DND-41 (cell line): ENCODE measurements at regions not wholly inside any gene's neighbourhood (a gene's known extent, or its start where the extent isn't known, plus 50 kb on each side); places are given as distances from the start of the nearest gene placed in this dataset.

ENCODE experiments used
- ATAC-seq: fragments of 200-7000 bp; cut with Tn5 transposase; 3 replicates; pipeline ENCODE4 v1.9.1; 2021; ENCODE audit warnings: low read depth; ENCODE audit not compliant: insufficient read depth
- DNase-seq: peaks from one replicate; pipeline ENCODE4 v3.0.0-alpha.2; 2020
- H2AFZ ChIP-seq: 2 replicates; pipeline ENCODE4 v1.6.0; 2012; ENCODE audit warnings: low read depth, low read length
- H3K27ac ChIP-seq: 2 replicates; pipeline ENCODE4 v1.5.1; 2012; ENCODE audit warnings: low read length, inconsistent platforms
- H3K27me3 ChIP-seq: fragments of 200-600 bp; sonication (generic); 2 replicates; pipeline ENCODE4 v1.6.0; 2012; ENCODE audit warnings: low read length, mild to moderate bottlenecking, inconsistent platforms; ENCODE audit not compliant: insufficient read depth, poor library complexity
- H3K36me3 ChIP-seq: 2 replicates; pipeline ENCODE4 v1.5.1; 2012; ENCODE audit warnings: low read length, inconsistent platforms; ENCODE audit not compliant: insufficient read depth
- H3K4me1 ChIP-seq: 2 replicates; pipeline ENCODE4 v1.5.1; 2012; ENCODE audit warnings: mild to moderate bottlenecking, low read length; ENCODE audit not compliant: insufficient read depth
- H3K4me2 ChIP-seq: 2 replicates; pipeline ENCODE4 v1.6.0; 2012; ENCODE audit warnings: mild to moderate bottlenecking, moderate library complexity, low read length, inconsistent platforms; ENCODE audit not compliant: insufficient read depth
- H3K4me3 ChIP-seq, 2 experiments: fragments of 200-600 bp in 1 of 2; shearing (Covaris generic) in 1 of 2; 2 replicates each; pipeline ENCODE4 v1.5.1; 2012 to 2016; ENCODE audit warnings: inconsistent platforms in 2 of 2, low read length in 2 of 2, mild to moderate bottlenecking in 2 of 2, low read depth in 1 of 2, moderate library complexity in 1 of 2
- H3K79me2 ChIP-seq: 2 replicates; pipeline ENCODE4 v1.6.0; 2012; ENCODE audit warnings: low read length, inconsistent platforms; ENCODE audit not compliant: insufficient read depth
- H3K9ac ChIP-seq: 2 replicates; pipeline ENCODE4 v1.6.0; 2012; ENCODE audit warnings: low read depth, mild to moderate bottlenecking, inconsistent platforms, low read length, moderate library complexity
- H3K9me3 ChIP-seq: 2 replicates; pipeline ENCODE4 v1.5.1; 2012; ENCODE audit warnings: low read length, moderate library complexity, mild to moderate bottlenecking, inconsistent platforms; ENCODE audit not compliant: insufficient read depth, severe bottlenecking
- H4K20me1 ChIP-seq: 2 replicates; pipeline ENCODE4 v1.6.0; 2012; ENCODE audit warnings: low read length; ENCODE audit not compliant: insufficient read depth
- EZH2 ChIP-seq: IDR thresholded peaks from 3 replicates; pipeline ENCODE4 v1.6.1; 2012; ENCODE audit warnings: borderline replicate concordance, low read depth, mild to moderate bottlenecking, moderate library complexity, low read length, inconsistent platforms; ENCODE audit not compliant: severe bottlenecking
- TF ChIP-seq, protein P1 (sequence below): IDR thresholded peaks from 2 replicates; pipeline ENCODE4 v1.5.1; 2012; ENCODE audit warnings: borderline replicate concordance, low read length, moderate library complexity, mild to moderate bottlenecking; ENCODE audit not compliant: poor library complexity, severe bottlenecking; ENCODE audit errors: extremely low read depth

DNA sequence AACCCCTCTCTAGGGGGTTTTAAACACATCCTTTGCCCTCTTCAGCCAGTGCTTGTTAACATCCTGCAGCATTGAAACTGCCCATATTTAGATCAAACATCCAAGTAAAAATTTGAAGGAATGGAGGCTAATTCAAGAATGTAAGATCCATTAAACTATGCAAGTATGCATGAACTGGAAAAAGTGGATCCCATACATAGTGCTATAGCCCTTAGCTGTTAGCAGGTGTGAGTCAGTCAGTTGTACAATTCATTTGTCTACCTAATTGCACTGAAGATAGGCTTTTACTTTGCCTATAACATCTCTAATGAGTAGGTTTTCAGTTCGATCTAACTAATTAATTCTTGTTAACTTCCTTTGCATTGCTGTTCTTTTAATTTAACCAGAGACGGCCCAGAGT, 270.9 kb downstream of the LMO4 start:
- Histone ChIP-seq H3K27me3 (no peaks in the 10 kb centered on the region), H4K20me1 (no peaks in the 10 kb centered on the region), H3K4me2 (no peak overlapping the region), H2AFZ (no peak overlapping the region), H3K9me3 (no peaks in the 10 kb centered on the region), H3K79me2 (no peaks in the 10 kb centered on the region), H3K4me1 (no peaks in the 10 kb centered on the region), H3K4me3 (no peak overlapping the region), H3K9ac (no peak overlapping the region), H3K27ac (no peak overlapping the region), H3K36me3 (no peaks in the 10 kb centered on the region)
- ATAC-seq (no peak), DNase-seq (no peak)
- TF ChIP-seq, protein P1, sequence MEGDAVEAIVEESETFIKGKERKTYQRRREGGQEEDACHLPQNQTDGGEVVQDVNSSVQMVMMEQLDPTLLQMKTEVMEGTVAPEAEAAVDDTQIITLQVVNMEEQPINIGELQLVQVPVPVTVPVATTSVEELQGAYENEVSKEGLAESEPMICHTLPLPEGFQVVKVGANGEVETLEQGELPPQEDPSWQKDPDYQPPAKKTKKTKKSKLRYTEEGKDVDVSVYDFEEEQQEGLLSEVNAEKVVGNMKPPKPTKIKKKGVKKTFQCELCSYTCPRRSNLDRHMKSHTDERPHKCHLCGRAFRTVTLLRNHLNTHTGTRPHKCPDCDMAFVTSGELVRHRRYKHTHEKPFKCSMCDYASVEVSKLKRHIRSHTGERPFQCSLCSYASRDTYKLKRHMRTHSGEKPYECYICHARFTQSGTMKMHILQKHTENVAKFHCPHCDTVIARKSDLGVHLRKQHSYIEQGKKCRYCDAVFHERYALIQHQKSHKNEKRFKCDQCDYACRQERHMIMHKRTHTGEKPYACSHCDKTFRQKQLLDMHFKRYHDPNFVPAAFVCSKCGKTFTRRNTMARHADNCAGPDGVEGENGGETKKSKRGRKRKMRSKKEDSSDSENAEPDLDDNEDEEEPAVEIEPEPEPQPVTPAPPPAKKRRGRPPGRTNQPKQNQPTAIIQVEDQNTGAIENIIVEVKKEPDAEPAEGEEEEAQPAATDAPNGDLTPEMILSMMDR: no peak
- TF ChIP-seq EZH2: no peak

DNA sequence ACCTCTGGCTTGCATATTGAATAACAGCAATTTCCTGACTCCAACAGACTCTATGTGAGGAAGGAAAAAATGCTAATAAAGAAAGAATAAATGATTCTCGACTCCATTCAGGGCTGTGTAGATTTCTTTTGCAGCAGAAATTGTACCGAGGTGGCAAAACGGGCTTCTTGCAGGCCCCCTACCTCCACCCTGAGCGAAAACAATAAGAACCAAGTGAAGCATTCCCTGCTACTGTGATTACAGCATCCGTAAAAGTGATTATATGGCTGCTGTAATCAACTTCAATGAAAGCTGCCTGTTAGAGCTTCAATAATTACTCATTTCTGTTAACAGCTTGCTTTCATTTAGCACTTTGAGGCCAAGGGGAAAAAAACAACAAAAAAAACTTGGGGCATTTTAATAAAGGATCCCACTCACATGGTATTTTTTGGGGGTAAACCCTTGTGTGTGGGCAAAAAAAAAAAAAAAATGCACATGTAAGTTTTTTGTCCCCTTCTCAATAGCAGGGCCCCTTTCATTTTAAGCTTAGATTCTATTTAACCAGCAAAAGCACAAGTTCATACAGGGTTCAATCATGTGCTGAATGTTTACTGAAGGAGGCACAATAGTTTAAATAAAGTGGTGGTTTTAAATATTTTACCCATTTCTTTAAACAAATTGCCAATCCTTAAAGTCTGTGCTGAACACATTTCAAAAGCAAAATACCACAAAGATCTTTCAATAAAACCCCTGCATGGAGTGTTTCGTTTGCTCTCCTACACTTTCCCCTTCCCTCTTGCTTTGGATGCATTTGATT, 271.6 kb downstream of the LMO4 start:
- no peak for ATAC-seq

DNA sequence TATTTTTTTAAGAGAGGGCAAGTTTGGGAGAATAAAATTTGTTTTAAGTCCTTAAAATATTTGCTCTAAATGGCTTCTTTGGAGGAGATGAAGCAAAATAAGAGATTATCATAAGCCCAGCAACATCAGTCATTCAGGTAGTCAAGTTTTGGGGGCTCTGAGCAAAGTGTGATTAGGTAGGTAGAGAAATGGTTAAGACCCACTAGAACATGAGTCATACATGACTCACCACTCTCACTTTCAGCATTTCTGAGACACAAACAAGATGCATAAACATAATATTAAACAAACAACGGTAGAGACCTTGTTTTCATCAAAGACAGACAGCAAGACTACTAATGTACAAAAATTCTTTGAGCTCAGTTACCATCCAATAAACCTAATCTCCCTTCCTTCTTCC, 272.2 kb downstream of the LMO4 start:
- no peak overlapping the region for H2AFZ ChIP-seq
- H3K9me3 ChIP-seq: no peaks in the 10 kb centered on the region
- H4K20me1 ChIP-seq: no peaks in the 10 kb centered on the region
- ATAC-seq: no peak
- H3K79me2 ChIP-seq: no peaks in the 10 kb centered on the region
- H3K9ac ChIP-seq: no peak overlapping the region
- no peaks in the 10 kb centered on the region for H3K36me3 ChIP-seq
- H3K4me2 ChIP-seq: no peak overlapping the region
- H3K4me1 ChIP-seq: no peaks in the 10 kb centered on the region
- no peak overlapping the region for H3K27ac ChIP-seq
- no peaks in the 10 kb centered on the region for H3K27me3 ChIP-seq
- DNase-seq: no peak
- TF ChIP-seq, protein P1: no peak
- TF ChIP-seq EZH2: no peak
- H3K4me3 ChIP-seq: no peak overlapping the region

More for the DNA sequence above, 271.6 kb downstream of the LMO4 start:
- Histone ChIP-seq H4K20me1 (no peaks in the 10 kb centered on the region), H3K4me1 (no peaks in the 10 kb centered on the region), H2AFZ (no peak overlapping the region), H3K36me3 (no peaks in the 10 kb centered on the region), H3K4me3 (no peak overlapping the region), H3K27ac (no peak overlapping the region), H3K9me3 (no peaks in the 10 kb centered on the region), H3K4me2 (no peak overlapping the region), H3K27me3 (no peaks in the 10 kb centered on the region), H3K79me2 (no peaks in the 10 kb centered on the region), H3K9ac (no peak overlapping the region)
- no peak for DNase-seq
- TF ChIP-seq, protein P1: no peak
- no peak for TF ChIP-seq EZH2
